Panc1 (cell line): ENCODE measurements at regions not wholly inside any gene's neighbourhood (a gene's known extent, or its start where the extent isn't known, plus 50 kb on each side); places are given as distances from the start of the nearest gene placed in this dataset.

Experiments
- CTCF ChIP-seq: fragments of 450-650 bp; IDR thresholded peaks from 2 replicates; pipeline ENCODE4 v1.5.1; 2017; ENCODE audit warnings: mild to moderate bottlenecking
- POLR2AphosphoS5 ChIP-seq: IDR thresholded peaks from 2 replicates; pipeline ENCODE4 v1.6.1; 2012; ENCODE audit warnings: mild to moderate bottlenecking, low read depth, low read length, moderate library complexity
- REST ChIP-seq, 2 experiments: IDR thresholded peaks; 2 replicates each; pipeline ENCODE4 v1.6.1; 2011 to 2012; ENCODE audit warnings: low read depth in 2 of 2, control low read depth in 1 of 2, low read length in 1 of 2, mild to moderate bottlenecking in 1 of 2, moderate library complexity in 1 of 2; ENCODE audit not compliant: insufficient read depth in 1 of 2

GRCh38 chr3:117754058-117754457, 1044.5 kb downstream of the TUSC7 start:
- no peak for TF ChIP-seq CTCF
- TF ChIP-seq REST (IDR thresholded peaks at IDR 0.05; ENCODE audit: insufficient read depth in 1 of 2, low read depth in 2 of 2, low read length in 1 of 2), result no peak
- no peak for TF ChIP-seq POLR2AphosphoS5
